DOHH2 (cell line): ENCODE measurements at regions not wholly inside any gene's neighbourhood (a gene's known extent, or its start where the extent isn't known, plus 50 kb on each side); places are given as distances from the start of the nearest gene placed in this dataset.
"Not testable (repeated sequence)": the region's sequence is repeated elsewhere in the genome, so short reads cannot be mapped to it uniquely, and the experiment has no call there.

Experiments used
- H3F3A ChIP-seq: fragments of 200-600 bp; sonication (generic), shearing (Covaris generic); 2 replicates; pipeline ENCODE4 v1.6.0; 2016; ENCODE audit warnings: antibody characterized with exemption, mild to moderate bottlenecking; ENCODE audit not compliant: control insufficient read depth, insufficient read depth
- H3K27ac ChIP-seq: fragments of 200-600 bp; sonication (generic); 2 replicates; pipeline ENCODE4 v1.5.1; 2014; ENCODE audit warnings: low read depth, mild to moderate bottlenecking, low read length, moderate library complexity
- H3K27me3 ChIP-seq: fragments of 200-600 bp; sonication (generic); 2 replicates; pipeline ENCODE4 v1.6.1; 2014; ENCODE audit warnings: mild to moderate bottlenecking, low read length, mixed read lengths; ENCODE audit not compliant: control insufficient read depth
- H3K36me3 ChIP-seq: fragments of 200-600 bp; sonication (generic); 2 replicates; pipeline ENCODE4 v1.6.1; 2014; ENCODE audit warnings: mild to moderate bottlenecking, low read length, moderate library complexity, mixed read lengths; ENCODE audit not compliant: control insufficient read depth
- H3K4me1 ChIP-seq: fragments of 200-600 bp; sonication (generic); 2 replicates; pipeline ENCODE4 v1.6.1; 2014; ENCODE audit warnings: mild to moderate bottlenecking, low read length, mixed read lengths; ENCODE audit not compliant: control insufficient read depth
- H3K4me2 ChIP-seq: fragments of 200-600 bp; sonication (generic); 2 replicates; pipeline ENCODE4 v1.6.0; 2014; ENCODE audit warnings: mild to moderate bottlenecking, low read length, moderate library complexity
- H3K4me3 ChIP-seq: fragments of 200-600 bp; sonication (generic); 2 replicates; pipeline ENCODE4 v1.5.1; 2014; ENCODE audit warnings: mild to moderate bottlenecking, low read length, mixed read lengths
- H3K79me2 ChIP-seq: fragments of 200-600 bp; sonication (generic); 2 replicates; pipeline ENCODE4 v1.6.1; 2014; ENCODE audit warnings: mild to moderate bottlenecking, low read length, mixed read lengths; ENCODE audit not compliant: control insufficient read depth
- H3K9me2 ChIP-seq: fragments of 200-600 bp; sonication (generic); replicated peaks from 2 replicates; pipeline ENCODE4 v1.6.1; 2014; ENCODE audit warnings: mild to moderate bottlenecking, low read length, mixed read lengths; ENCODE audit not compliant: control insufficient read depth
- H3K9me3 ChIP-seq: fragments of 200-600 bp; sonication (generic); 2 replicates; pipeline ENCODE4 v1.6.1; 2014; ENCODE audit warnings: antibody characterized with exemption, low read length, mixed read lengths; ENCODE audit not compliant: control insufficient read depth, insufficient read depth
- H4K20me1 ChIP-seq: fragments of 200-600 bp; sonication (generic); 2 replicates; pipeline ENCODE4 v1.6.0; 2014; ENCODE audit warnings: low read depth, mild to moderate bottlenecking, antibody characterized with exemption, low read length, moderate library complexity; ENCODE audit not compliant: control insufficient read depth, insufficient read depth
- EZH2phosphoT487 ChIP-seq: fragments of 200-600 bp; sonication (generic); IDR thresholded peaks from 2 replicates; pipeline ENCODE4 v1.6.1; 2017; ENCODE audit warnings: borderline replicate concordance, mild to moderate bottlenecking, antibody characterized with exemption, low read length, moderate library complexity, mixed read lengths
- TF ChIP-seq, protein P1 (sequence below): fragments of 200-600 bp; sonication (generic); IDR thresholded peaks from one replicate; pipeline ENCODE4 v1.5.1; 2014; ENCODE audit warnings: antibody characterized with exemption, mild to moderate bottlenecking, low read depth, low read length; ENCODE audit not compliant: poor library complexity, severe bottlenecking

DNA sequence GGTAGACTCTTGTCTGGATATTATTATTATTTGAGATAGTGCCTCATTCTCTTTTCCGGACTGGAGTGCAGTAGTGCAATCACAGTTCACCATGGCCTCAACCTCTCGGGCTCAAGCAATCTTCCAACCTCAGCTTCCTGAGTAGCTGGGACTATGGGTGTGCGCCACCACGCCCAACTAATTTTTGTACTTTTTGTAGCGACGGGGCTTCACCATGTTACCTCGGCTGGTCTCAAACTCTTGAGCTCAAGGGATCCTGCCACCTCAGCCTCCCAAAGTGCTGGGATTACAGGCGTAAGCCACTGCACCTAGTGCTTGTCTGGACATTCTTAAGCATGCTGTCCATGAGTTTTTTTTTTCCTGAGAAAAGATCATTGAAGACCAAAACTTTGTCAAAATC lies 498.9 kb upstream of the RGS6 start:
- Histone ChIP-seq H4K20me1 (no peaks in the 10 kb centered on the region), H3K27ac (no peak overlapping the region), H3K36me3 (peaks cover 2% of the 10 kb centered on the region; the same call in 1 of the 2 replicates), H3K4me3 (no peak overlapping the region), H3F3A (no peaks in the 10 kb centered on the region), H3K9me2 (no peaks in the 10 kb centered on the region), H3K79me2 (peaks cover 2% of the 10 kb centered on the region; the same call in 1 of the 2 replicates), H3K9me3 (no peaks in the 10 kb centered on the region), H3K4me1 (peaks cover 4% of the 10 kb centered on the region), H3K27me3 (no peaks in the 10 kb centered on the region), H3K4me2 (no peak overlapping the region)
- TF ChIP-seq, protein P1, sequence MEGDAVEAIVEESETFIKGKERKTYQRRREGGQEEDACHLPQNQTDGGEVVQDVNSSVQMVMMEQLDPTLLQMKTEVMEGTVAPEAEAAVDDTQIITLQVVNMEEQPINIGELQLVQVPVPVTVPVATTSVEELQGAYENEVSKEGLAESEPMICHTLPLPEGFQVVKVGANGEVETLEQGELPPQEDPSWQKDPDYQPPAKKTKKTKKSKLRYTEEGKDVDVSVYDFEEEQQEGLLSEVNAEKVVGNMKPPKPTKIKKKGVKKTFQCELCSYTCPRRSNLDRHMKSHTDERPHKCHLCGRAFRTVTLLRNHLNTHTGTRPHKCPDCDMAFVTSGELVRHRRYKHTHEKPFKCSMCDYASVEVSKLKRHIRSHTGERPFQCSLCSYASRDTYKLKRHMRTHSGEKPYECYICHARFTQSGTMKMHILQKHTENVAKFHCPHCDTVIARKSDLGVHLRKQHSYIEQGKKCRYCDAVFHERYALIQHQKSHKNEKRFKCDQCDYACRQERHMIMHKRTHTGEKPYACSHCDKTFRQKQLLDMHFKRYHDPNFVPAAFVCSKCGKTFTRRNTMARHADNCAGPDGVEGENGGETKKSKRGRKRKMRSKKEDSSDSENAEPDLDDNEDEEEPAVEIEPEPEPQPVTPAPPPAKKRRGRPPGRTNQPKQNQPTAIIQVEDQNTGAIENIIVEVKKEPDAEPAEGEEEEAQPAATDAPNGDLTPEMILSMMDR: no peak
- TF ChIP-seq EZH2phosphoT487: no peak

- not testable (repeated sequence) for H3K27me3 ChIP-seq, H3K4me1 ChIP-seq, H3K36me3 ChIP-seq, H3K9me3 ChIP-seq, H3K27ac ChIP-seq, H3K4me2 ChIP-seq, H3K9me2 ChIP-seq, H4K20me1 ChIP-seq, H3K4me3 ChIP-seq, H3F3A ChIP-seq, H3K79me2 ChIP-seq
Measured at GRCh38 chr14:71435641-71436040, 496.6 kb upstream of the RGS6 start.

GRCh38 chr14:71437870-71438269 lies 494.4 kb upstream of the RGS6 start:
- Histone ChIP-seq H3K27ac (no peak overlapping the region), H3K4me1 (no peaks in the 10 kb centered on the region), H3K79me2 (no peaks in the 10 kb centered on the region), H3K9me3 (no peaks in the 10 kb centered on the region), H3K36me3 (peaks cover 2% of the 10 kb centered on the region; the same call in 1 of the 2 replicates), H3K27me3 (no peaks in the 10 kb centered on the region), H3K9me2 (no peaks in the 10 kb centered on the region), H3K4me2 (no peak overlapping the region), H3K4me3 (no peak overlapping the region), H4K20me1 (no peaks in the 10 kb centered on the region), H3F3A (no peaks in the 10 kb centered on the region)
- no peak for TF ChIP-seq EZH2phosphoT487
- TF ChIP-seq, protein P1: no peak

GRCh38 chr14:71438684-71439083 lies 493.5 kb upstream of the RGS6 start:
- Histone ChIP-seq H3K27ac (no peak overlapping the region), H3K79me2 (no peaks in the 10 kb centered on the region), H3K4me2 (no peak overlapping the region), H3K36me3 (peaks cover 2% of the 10 kb centered on the region; the same call in 1 of the 2 replicates), H3K4me1 (no peaks in the 10 kb centered on the region), H3K4me3 (no peak overlapping the region), H3K9me2 (no peaks in the 10 kb centered on the region), H3K9me3 (no peaks in the 10 kb centered on the region), H3K27me3 (no peaks in the 10 kb centered on the region), H4K20me1 (no peaks in the 10 kb centered on the region), H3F3A (no peaks in the 10 kb centered on the region)
- no peak for TF ChIP-seq EZH2phosphoT487
- TF ChIP-seq, protein P1: no peak
